ENCODE measurements at regions not wholly inside any gene's neighbourhood (a gene's known extent, or its start where the extent isn't known, plus 50 kb on each side); places are given as distances from the start of the nearest gene placed in this dataset.

DNA sequence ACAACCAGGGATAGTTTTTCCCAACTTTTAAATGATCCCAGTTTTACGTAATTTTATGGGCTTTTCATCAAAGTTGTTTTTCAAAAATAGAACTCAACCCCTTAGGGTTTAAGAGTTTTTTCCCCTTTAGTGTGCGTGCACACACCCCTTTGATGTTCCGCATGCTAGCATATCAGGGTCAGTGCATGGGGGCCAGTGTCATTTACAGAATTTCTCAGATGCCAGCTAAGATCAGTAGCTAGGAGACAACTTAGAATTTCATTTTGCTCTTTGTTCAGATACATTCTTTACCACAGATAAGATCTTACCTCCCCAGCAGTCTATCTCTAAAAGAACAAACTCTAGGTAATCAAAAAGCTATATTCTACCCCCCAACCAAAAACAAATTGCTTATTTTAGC is 238.5 kb upstream of the SASH1 start:
- DNase-seq (ENCODE audit: low spot score) = no peak

DNA sequence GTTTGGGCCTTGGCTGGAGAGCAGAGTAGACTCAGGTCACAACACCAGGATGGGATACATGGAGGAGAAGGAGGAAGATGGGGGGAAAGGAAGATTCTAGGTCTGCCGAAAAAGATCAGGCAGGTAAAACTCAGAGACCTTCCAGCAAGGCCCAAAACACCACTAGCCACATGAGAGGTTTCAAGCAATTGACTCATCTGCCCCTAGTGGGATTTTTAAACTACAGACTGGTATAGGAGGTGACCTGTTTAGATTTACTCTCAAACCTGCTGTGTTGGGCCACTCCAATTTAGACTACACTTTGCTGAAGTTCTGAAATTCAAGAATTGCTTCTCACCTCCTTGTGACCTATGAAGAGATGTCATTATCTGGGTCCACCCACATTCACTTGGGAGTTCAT is 236.9 kb upstream of the SASH1 start:
- DNase-seq (ENCODE audit: low spot score) = no peak

- no peak for DNase-seq (ENCODE audit: low spot score)
Measured at GRCh38 chr6:148107911-148108310, 234.7 kb upstream of the SASH1 start.

DNA sequence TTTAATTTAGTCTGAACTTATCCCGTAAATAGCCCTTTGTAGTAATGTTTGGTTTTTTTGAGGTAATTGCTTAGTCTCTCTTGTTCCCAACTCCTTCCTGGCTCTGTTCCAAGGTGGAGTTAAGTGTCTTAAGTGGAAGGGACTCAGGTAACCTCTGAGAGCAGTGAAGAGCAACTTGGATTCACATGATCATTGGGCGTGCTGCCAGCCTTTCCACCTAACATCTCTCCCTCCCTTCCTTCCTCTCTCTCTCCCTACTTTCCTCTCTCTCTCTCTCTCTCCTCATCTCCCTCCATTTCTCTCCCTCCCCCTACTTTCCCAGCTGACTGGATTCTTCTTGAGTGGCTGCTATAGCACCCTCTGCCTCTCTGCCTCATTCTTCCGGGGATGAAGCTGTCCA is 232.9 kb upstream of the SASH1 start:
- DNase-seq (ENCODE audit: low spot score) = no peak

DNA sequence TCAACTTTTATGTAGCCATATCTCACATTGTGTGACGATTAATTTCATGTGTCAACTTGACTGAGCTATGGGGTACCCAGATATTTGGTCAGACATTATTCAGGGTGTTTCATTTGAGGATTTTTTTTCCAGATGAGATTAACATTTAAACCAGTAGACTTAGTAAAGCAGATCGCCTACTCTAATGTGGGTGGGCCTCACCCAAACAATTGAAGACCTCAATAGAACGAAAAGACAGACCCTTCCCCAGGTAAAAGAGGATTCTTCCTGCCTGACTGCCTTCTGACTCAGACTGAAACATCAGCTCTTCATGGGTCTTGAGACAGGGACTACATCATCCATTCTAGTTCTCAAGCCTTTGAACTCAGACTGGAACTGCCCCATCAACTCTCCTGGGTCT is 231.7 kb upstream of the SASH1 start:
- DNase-seq (ENCODE audit: low spot score) = no peak

- DNase-seq (ENCODE audit: low spot score) = no peak
Measured at GRCh38 chr6:148112851-148113319, 229.8 kb upstream of the SASH1 start.

DNA sequence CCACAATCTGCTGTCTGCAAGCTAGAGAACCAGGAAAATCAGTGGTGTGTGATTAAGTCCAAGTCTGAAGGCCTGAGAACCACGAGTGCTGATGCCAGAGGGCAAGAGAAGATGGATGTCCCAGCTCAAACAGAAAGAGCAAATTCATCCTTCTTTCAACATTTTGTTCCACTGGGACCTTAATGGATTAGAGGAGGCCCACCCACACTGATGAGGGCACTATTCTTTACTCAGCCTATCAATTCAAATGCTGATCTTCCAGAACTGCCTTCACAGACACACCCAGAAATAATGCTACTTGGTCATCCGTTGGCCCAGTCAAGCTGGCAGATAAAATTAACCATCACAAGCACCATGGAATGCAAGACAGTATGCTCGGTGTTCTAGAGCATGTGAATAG is 226.6 kb upstream of the SASH1 start:
- no peak for DNase-seq (ENCODE audit: low spot score)

DNA sequence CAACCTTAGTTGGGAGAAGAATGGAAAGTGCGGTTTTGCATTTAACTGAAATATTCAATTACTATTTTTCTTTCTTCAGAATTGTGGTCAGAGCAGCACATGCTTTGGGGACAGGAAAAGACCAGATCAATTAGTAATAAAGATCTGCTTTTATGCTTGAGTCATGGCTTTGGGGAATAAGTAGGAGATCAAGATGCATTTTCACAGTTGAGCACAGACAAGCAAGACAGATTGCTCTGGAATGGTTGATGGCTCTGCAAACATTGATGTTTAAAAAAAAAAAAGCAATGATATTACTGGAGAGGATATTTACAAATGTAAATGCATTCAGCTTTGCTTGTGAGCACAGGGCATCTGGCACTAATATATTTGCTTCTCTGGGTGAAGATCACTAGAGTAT is 224.4 kb upstream of the SASH1 start:
- DNase-seq (ENCODE audit: low spot score) = no peak

GRCh38 chr6:148128014-148128730 is 214.5 kb upstream of the SASH1 start:
- DNase-seq (ENCODE audit: low spot score) = no peak

- no peak for DNase-seq (ENCODE audit: low spot score)
Measured at GRCh38 chr6:148134592-148134991, 208.0 kb upstream of the SASH1 start.

- no peak for DNase-seq (ENCODE audit: low spot score)
Measured at GRCh38 chr6:148136586-148136985, 206.1 kb upstream of the SASH1 start.

DNA sequence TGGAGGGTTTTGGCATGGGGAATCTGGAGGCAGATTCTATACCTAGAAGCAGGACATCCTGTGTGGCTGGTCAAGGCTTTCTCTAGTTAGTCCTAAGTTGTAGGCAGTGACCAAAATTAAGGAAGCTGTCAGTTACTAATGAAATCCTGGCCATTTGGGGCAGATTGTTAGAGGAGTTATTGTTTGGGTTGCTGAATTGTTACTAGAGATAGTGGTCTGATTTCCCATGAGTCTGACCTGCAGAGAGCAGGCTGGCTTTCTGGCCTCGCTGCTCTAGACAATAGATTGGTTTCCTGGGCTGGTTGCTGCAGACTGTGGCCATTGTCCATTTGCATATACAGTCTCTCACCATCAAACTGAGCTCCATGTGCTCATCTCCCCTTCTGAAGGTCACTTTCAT is 205.0 kb upstream of the SASH1 start:
- no peak for DNase-seq (ENCODE audit: low spot score)

DNA sequence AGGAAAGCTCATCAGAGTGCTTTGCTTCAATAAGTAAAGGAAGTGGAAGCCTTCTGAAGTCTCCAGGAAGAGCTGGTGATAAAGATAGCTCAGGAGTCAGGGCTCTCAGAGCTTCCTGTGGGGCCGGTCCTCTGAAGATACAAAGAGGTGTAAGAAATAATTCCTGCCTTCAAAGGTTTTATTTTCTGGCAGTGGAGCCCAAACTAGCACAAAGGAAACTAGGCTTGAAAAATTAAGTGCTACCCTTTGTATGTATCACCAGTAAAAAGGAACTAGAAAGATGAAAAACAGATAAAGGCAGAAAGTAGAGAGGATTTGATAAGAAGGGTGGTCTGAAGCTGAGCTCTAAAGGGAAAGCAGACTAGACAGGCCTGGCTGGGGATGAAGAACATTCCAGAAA is 204.1 kb upstream of the SASH1 start:
- no peak for DNase-seq (ENCODE audit: low spot score)

GRCh38 chr6:148140772-148141557 is 201.7 kb upstream of the SASH1 start:
- no peak for DNase-seq (ENCODE audit: low spot score)

- no peak for DNase-seq (ENCODE audit: low spot score)
Measured at GRCh38 chr6:148142821-148143220, 199.8 kb upstream of the SASH1 start.

DNA sequence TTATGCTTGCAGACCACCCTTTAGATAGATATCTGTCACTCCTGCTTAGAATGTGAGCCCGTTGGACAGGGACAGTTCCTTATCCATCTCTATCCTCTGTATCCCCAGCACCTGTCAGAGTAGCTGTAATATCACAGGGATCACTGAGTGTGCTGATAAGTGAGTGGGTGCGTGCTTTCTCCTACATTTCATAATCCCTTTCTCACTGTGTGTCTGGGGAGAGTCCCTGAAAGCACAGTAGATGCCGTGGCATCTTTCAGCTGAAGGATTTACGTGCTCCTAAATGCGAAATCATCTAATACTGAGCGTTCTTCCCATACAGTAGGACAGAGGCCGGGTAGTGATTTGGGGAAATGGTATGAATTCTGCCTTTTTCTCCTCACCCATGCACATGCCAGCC is 198.9 kb upstream of the SASH1 start:
- DNase-seq (ENCODE audit: low spot score) = no peak

DNA sequence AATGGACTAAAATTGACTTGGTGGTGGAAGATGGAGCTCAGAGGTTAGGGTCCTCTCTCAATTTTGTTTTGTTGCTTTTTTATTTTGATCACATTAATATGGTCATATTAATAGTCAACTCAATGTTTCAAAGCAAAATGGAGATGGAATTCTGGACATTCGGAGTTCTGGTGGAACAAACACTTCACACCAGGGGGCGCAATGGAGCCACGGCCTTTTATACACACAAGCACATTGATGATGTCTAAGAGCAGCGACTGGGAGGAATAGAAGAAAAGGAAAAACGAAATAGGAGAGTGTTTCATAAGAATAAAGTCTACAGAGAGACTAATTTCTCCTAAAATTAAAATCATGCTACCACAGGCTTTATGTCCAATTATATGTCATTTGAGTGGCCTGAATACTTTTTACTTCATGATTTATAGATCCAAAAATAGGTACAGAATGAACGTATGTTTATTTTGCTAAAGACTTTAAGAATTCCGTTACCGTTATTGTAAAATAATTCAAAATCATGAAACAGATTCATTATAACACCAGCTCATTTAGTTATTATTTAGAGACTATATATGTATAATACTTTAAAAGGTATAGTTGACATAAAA is 197.6 kb upstream of the SASH1 start:
- DNase-seq (ENCODE audit: low spot score) = peak; percentile 14

DNA sequence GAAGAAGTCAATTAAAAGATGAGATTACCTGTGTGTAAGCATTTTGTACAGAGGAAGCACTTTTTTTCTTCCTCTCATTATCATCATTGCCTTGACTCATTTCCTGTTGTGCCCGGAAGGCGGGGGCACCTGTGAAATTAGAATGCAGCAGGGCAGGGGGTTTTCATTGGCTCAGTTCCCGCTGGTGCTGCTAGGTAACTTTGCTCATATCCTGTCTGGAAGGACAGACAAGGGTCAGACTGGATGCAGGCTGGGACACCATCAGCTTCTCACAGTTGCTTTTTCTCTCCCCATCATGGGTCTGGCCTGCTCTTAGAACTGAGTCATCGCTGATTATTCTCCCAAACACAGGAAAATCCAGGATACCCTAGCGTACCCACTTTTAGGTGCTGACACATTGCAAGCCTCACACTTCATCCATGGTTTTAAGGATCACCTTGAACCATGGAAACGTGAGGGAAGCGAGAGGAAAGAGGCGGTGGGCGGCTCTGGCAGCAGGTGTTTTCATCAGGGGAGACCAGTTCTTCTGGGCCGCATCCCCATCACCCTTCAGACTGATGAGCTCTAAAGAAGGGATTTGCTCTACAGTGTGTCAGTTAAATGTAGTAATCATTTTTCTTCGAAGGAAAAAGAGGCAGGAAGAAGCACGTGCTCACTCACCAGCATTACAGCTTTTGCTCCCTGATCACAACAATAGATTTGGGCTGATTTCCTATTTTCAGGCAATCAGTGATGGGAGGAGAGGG is 195.7 kb upstream of the SASH1 start:
- peak; percentile 28 for DNase-seq (ENCODE audit: low spot score)

DNA sequence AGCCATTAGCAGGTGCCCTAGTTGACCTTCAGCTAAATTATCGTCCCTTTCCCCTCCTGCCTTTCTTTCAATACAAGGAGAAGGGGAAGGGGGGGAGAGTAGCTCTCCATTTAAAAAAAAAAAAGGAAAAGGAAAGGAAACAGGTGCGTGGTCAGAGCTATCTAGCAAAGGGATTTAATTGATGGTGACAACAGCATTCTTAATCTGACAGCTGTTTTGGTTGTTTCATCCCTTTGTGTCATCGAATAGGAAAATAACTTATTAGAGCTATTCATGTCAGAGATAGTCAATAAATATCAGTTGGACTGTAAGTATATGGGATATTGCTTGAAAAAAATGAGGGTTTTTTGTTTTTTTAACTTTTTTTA is 195.2 kb upstream of the SASH1 start:
- DNase-seq (ENCODE audit: low spot score) = no peak

GRCh38 chr6:148151896-148152643 is 190.6 kb upstream of the SASH1 start:
- no peak for DNase-seq (ENCODE audit: low spot score)

- DNase-seq (ENCODE audit: low spot score) = no peak
Measured at GRCh38 chr6:148154668-148155067, 188.0 kb upstream of the SASH1 start.

DNA sequence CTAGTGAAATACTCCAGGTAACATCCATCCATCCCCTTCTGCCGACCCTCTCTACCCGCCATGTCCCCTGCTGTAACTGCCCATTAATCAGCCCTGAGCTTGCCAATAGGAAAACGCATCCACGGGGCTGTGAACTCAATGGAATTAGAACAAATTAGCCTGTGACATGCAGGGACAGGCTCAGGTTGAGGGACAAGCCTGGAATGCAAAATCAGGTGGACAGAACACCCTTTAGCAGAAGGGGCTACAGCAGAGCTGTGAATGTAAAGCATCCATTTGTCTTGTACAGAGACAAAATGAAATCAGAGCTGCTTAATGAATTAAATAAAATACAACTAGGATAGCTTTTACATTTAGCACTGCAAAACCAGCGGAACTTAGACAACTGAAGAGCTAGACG is 187.3 kb upstream of the SASH1 start:
- no peak for DNase-seq (ENCODE audit: low spot score)

All from CD4-positive, alpha-beta T cell treated with Interleukin-6 at 100 ng/mL for 8 hours (primary cell).